Mesothelial cell of epicardium (in vitro differentiated cells): ENCODE measurements at regions not wholly inside any gene's neighbourhood (a gene's known extent, or its start where the extent isn't known, plus 50 kb on each side); places are given as distances from the start of the nearest gene placed in this dataset.
A peak's percentile ranks its signal among the peaks of the same experiment; 100 is the strongest.

Experiments
- DNase-seq, 2 experiments: peaks; one replicate each; pipeline ENCODE4 v3.0.0; 2021; ENCODE audit warnings: low spot score in 2 of 2; ENCODE audit not compliant: unreplicated experiment in 2 of 2
- H3K27ac Mint-ChIP-seq: 2 replicates; pipeline ENCODE4 v1.8.0; 2021; ENCODE audit warnings: mixed read lengths
- H3K27me3 Mint-ChIP-seq: 2 replicates; pipeline ENCODE4 v1.8.0; 2021; ENCODE audit warnings: low read depth, mixed read lengths
- H3K36me3 Mint-ChIP-seq: 2 replicates; pipeline ENCODE4 v1.8.0; 2021; ENCODE audit warnings: mixed read lengths
- H3K4me1 Mint-ChIP-seq: 2 replicates; pipeline ENCODE4 v1.8.0; 2021; ENCODE audit warnings: mixed read lengths
- H3K4me3 Mint-ChIP-seq: 2 replicates; pipeline ENCODE4 v1.8.0; 2021; ENCODE audit warnings: mild to moderate bottlenecking, moderate library complexity, mixed read lengths
- H3K9me3 Mint-ChIP-seq: 2 replicates; pipeline ENCODE4 v1.8.0; 2021; ENCODE audit warnings: mixed read lengths
- TF ChIP-seq, protein P1 (sequence below): fragments of 200-600 bp; sonication (generic); IDR thresholded peaks from one replicate; pipeline ENCODE4 v1.5.0; 2021; ENCODE audit warnings: antibody characterized with exemption; ENCODE audit not compliant: unreplicated experiment

- no peaks in the 10 kb centered on the region for H3K9me3 Mint-ChIP-seq
- TF ChIP-seq, protein P1, sequence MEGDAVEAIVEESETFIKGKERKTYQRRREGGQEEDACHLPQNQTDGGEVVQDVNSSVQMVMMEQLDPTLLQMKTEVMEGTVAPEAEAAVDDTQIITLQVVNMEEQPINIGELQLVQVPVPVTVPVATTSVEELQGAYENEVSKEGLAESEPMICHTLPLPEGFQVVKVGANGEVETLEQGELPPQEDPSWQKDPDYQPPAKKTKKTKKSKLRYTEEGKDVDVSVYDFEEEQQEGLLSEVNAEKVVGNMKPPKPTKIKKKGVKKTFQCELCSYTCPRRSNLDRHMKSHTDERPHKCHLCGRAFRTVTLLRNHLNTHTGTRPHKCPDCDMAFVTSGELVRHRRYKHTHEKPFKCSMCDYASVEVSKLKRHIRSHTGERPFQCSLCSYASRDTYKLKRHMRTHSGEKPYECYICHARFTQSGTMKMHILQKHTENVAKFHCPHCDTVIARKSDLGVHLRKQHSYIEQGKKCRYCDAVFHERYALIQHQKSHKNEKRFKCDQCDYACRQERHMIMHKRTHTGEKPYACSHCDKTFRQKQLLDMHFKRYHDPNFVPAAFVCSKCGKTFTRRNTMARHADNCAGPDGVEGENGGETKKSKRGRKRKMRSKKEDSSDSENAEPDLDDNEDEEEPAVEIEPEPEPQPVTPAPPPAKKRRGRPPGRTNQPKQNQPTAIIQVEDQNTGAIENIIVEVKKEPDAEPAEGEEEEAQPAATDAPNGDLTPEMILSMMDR = no peak
- no peak for DNase-seq
- H3K27me3 Mint-ChIP-seq = peaks cover 35% of the 10 kb centered on the region
- H3K4me3 Mint-ChIP-seq = no peak overlapping the region
- H3K36me3 Mint-ChIP-seq = no peaks in the 10 kb centered on the region
- no peak overlapping the region for H3K27ac Mint-ChIP-seq
- no peaks in the 10 kb centered on the region for H3K4me1 Mint-ChIP-seq
Measured at GRCh38 chr3:13142552-13143380, 69.5 kb upstream of the IQSEC1 start.

GRCh38 chr3:13141991-13142412 is 68.8 kb upstream of the IQSEC1 start:
- DNase-seq = peak; percentile 45 to 73
- H3K27me3 Mint-ChIP-seq = peaks cover 39% of the 10 kb centered on the region
- H3K4me3 Mint-ChIP-seq = no peak overlapping the region
- H3K27ac Mint-ChIP-seq = no peak overlapping the region
- H3K36me3 Mint-ChIP-seq = no peaks in the 10 kb centered on the region
- no peaks in the 10 kb centered on the region for H3K4me1 Mint-ChIP-seq
- TF ChIP-seq, protein P1 = no peak
- H3K9me3 Mint-ChIP-seq = no peaks in the 10 kb centered on the region

- Mint-ChIP-seq H3K9me3 (no peaks in the 10 kb centered on the region), H3K4me3 (no peak overlapping the region), H3K4me1 (no peaks in the 10 kb centered on the region), H3K27me3 (peaks cover 44% of the 10 kb centered on the region), H3K27ac (no peak overlapping the region), H3K36me3 (no peaks in the 10 kb centered on the region)
- DNase-seq = no peak
- TF ChIP-seq, protein P1 = no peak
Measured at GRCh38 chr3:13141183-13141582, 68.0 kb upstream of the IQSEC1 start.

- H3K4me1 Mint-ChIP-seq = no peaks in the 10 kb centered on the region
- H3K9me3 Mint-ChIP-seq = no peaks in the 10 kb centered on the region
- H3K27ac Mint-ChIP-seq = no peak overlapping the region
- H3K27me3 Mint-ChIP-seq = peaks cover 46% of the 10 kb centered on the region
- no peak overlapping the region for H3K4me3 Mint-ChIP-seq
- TF ChIP-seq, protein P1 = no peak
- no peaks in the 10 kb centered on the region for H3K36me3 Mint-ChIP-seq
- no peak for DNase-seq
Measured at GRCh38 chr3:13140596-13140995, 67.4 kb upstream of the IQSEC1 start.

- no peaks in the 10 kb centered on the region for H3K9me3 Mint-ChIP-seq
- H3K4me3 Mint-ChIP-seq = no peak overlapping the region
- H3K4me1 Mint-ChIP-seq = no peaks in the 10 kb centered on the region
- H3K36me3 Mint-ChIP-seq = no peaks in the 10 kb centered on the region
- H3K27me3 Mint-ChIP-seq = peaks cover 46% of the 10 kb centered on the region
- no peak overlapping the region for H3K27ac Mint-ChIP-seq
- TF ChIP-seq, protein P1 = no peak
- no peak for DNase-seq
Measured at GRCh38 chr3:13139471-13140065, 66.3 kb upstream of the IQSEC1 start.
